Ectodermal cell (in vitro differentiated cells): ENCODE measurements at regions not wholly inside any gene's neighbourhood (a gene's known extent, or its start where the extent isn't known, plus 50 kb on each side); places are given as distances from the start of the nearest gene placed in this dataset.

Experiments used
- H3K27ac ChIP-seq: 2 replicates; pipeline ENCODE4 v1.7.0; 2013; ENCODE audit warnings: mild to moderate bottlenecking, low read depth, low read length; ENCODE audit not compliant: insufficient read depth, poor library complexity, severe bottlenecking
- H3K27me3 ChIP-seq: 2 replicates; pipeline ENCODE4 v1.7.0; 2013; ENCODE audit warnings: mild to moderate bottlenecking, low read length; ENCODE audit not compliant: insufficient read depth, control insufficient read depth, poor library complexity, severe bottlenecking
- H3K36me3 ChIP-seq: one replicate; pipeline ENCODE4 v1.7.0; 2013; ENCODE audit warnings: low read length; ENCODE audit not compliant: control insufficient read depth, insufficient read depth
- H3K4me1 ChIP-seq: one replicate; pipeline ENCODE4 v1.7.0; 2013; ENCODE audit warnings: low read length; ENCODE audit not compliant: control insufficient read depth, insufficient read depth
- H3K4me3 ChIP-seq: 2 replicates; pipeline ENCODE4 v1.7.0; 2013; ENCODE audit warnings: low read depth, low read length, control low read depth; ENCODE audit not compliant: insufficient read depth
- H3K9me3 ChIP-seq: 2 replicates; pipeline ENCODE4 v1.7.0; 2013; ENCODE audit warnings: mild to moderate bottlenecking, low read length, moderate library complexity; ENCODE audit not compliant: control insufficient read depth
- WGBS, 2 experiments: methylation state at CpG; one replicate each; pipeline ENCODE4 v1.1.7; 2013; ENCODE audit warnings: missing lambda C conversion rate in 2 of 2; 5-methylcytosine and 5-hydroxymethylcytosine counted together

DNA sequence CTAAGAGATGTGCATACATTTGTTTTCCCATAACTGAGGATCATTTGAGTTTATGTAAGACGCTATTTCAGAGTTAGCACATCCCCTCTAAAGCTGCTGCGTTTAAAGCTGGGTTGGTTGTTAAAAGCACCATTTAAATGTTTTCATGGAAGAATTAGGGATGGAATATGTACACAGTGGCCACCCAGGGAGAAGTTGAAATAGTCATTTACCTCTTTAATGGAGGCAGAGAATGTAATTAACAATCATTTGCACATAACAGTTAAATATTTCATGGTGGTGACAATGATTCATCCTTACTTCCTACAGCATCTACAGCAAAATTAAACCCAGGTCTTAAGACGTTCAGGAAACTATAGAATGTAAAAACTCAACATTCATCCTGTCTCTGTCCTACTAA is 100.3 kb downstream of the KIF4B start:
- no peaks in the 10 kb centered on the region for H3K36me3 ChIP-seq
- H3K27ac ChIP-seq, result no peak overlapping the region
- H3K4me1 ChIP-seq, result no peaks in the 10 kb centered on the region
- WGBS, 2 experiments, result 93 to 96% methylated on average over 3 of the region's 3 CpGs
- H3K9me3 ChIP-seq, result no peaks in the 10 kb centered on the region
- no peaks in the 10 kb centered on the region for H3K27me3 ChIP-seq
- no peak overlapping the region for H3K4me3 ChIP-seq

DNA sequence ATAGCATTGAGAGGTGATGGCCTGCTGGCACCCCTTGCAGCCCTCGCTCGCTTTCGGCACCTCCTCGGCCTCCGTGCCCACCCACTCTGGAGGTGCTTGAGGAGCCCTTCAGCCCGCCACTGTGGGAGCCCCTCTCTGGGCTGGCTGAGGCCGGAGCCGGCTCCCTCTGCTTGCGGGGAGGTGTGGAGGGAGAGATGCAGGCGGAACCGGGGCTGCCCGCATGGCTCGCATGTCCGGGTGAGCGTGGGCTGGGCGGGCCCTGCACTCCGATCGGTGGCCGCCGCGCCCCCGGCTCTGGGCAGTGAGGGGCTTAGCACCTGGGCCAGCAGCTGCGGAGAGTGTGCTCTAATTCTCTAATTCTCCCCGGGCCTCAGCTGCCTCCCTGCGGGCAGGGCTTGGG is 101.1 kb downstream of the KIF4B start:
- no peaks in the 10 kb centered on the region for H3K9me3 ChIP-seq
- WGBS, 2 experiments, result 88 to 89% methylated on average over 25 of the region's 25 CpGs
- no peaks in the 10 kb centered on the region for H3K4me1 ChIP-seq
- H3K36me3 ChIP-seq, result no peaks in the 10 kb centered on the region
- no peak overlapping the region for H3K27ac ChIP-seq
- H3K27me3 ChIP-seq, result no peaks in the 10 kb centered on the region
- H3K4me3 ChIP-seq, result no peak overlapping the region

DNA sequence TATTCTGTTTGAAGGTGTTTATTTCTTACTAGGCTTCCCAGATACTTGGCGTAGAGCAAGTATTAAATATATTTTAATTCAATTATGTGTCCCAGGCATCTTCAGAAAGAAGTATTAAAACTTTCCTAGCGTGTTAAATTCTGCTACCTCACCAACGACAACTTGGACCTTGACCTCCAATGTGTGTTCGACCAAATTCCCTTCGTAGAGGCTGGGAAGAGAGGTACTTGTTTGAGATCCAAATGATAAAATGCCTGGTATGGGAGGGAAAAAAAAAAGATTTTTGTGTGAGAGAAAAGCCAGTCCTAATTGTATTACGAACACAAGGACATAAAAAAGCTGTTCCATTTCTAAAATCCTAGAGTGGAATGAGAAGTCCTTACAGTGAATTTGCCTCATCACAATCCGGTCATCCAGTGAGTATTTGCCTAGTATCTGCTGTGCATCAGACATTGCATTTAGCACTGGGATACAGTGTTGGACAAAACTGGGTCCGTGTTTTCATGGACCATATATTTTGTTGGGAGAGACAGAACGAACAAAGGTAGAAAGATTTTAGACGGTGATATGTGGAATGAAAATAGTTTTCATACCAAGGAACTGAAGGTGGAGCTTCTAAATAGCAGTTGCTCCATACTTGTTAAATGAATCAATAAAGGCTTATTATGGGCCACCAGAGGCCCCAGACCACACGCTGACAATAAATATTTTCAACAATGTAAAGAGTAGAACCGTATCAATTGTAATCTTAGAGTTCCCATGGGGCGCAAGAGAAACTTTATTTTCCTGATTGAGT is 103.1 kb downstream of the KIF4B start:
- H3K4me1 ChIP-seq, result no peaks in the 10 kb centered on the region
- WGBS, 2 experiments, result 89% methylated on average over 12 of the region's 13 CpGs
- H3K4me3 ChIP-seq, result no peak overlapping the region
- H3K27ac ChIP-seq, result no peak overlapping the region
- no peaks in the 10 kb centered on the region for H3K27me3 ChIP-seq
- H3K9me3 ChIP-seq, result no peaks in the 10 kb centered on the region
- H3K36me3 ChIP-seq, result no peaks in the 10 kb centered on the region

DNA sequence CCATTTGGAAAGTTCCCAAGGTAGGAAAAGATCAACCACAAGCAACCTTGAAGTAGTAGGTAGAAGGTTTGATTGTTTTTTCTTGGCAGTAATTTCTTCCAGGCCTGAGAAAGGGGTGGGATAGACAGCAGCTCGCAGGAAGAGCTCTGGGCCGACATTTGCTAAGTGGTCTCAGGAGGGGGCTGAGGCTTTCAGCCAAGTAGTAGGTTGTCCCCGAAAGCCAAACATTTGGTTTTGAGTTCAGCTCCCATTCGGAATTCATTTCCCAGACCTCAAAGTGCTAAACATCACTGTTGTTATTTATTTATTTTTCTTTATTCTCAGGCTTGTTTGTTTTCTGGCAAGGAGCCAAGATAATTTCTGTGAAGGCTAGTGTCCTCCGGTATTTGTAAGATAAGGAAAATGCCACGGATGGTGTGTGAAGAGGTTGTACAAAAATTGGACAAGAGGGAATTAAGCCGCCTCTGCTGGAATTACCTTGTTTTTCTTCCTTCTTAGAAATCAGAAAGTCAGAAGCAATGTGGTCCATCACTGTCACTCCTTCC is 112.1 kb downstream of the KIF4B start:
- Histone ChIP-seq H3K9me3 (no peaks in the 10 kb centered on the region), H3K27ac (no peak overlapping the region), H3K36me3 (no peaks in the 10 kb centered on the region), H3K4me3 (no peak overlapping the region), H3K4me1 (no peaks in the 10 kb centered on the region), H3K27me3 (no peaks in the 10 kb centered on the region)
- 84 to 88% methylated on average over 6 of the region's 7 CpGs for WGBS, 2 experiments

DNA sequence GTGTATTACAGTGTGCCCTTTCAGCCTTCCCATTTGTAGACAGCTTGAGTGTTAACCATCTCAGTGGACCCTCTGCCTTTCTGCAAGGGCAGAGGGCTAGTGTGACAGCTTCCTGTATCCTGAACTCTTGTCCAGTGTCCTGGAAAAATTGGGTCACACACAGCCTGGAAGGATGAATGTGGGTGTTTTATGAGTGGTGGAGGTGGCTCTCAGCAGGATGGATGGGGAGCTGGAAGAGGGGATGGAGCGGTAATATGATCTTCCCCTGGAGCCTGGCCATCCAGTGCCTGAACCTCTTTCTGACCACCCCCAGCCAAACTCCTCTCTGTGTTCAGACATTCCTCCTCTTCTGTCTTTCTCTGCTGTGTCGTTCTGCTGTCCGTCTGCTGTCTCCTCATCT is 113.0 kb downstream of the KIF4B start:
- no peaks in the 10 kb centered on the region for H3K27me3 ChIP-seq
- H3K9me3 ChIP-seq, result no peaks in the 10 kb centered on the region
- H3K4me1 ChIP-seq, result no peaks in the 10 kb centered on the region
- no peak overlapping the region for H3K4me3 ChIP-seq
- no peaks in the 10 kb centered on the region for H3K36me3 ChIP-seq
- 81 to 90% methylated on average over 2 to 3 of the region's 3 CpGs for WGBS, 2 experiments
- no peak overlapping the region for H3K27ac ChIP-seq

DNA sequence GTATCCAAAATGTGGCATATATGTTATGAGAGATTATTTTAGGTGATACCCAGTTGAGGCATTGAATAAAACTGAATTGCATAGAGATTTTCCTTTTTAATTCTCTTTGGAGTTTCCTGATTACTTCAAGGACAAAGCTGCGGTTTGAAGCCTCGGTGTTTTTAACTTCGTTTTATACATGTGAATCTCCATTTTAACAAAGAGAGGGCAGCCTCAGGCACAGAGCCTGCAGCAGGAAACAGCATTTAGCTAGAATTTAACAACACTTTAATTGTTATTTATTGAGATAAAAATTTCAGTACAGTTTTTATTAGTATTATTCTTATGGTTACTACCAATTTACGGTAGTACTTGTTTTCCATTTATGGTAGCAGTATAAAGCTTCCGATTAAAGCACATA is 114.0 kb downstream of the KIF4B start:
- Histone ChIP-seq H3K36me3 (no peaks in the 10 kb centered on the region), H3K9me3 (no peaks in the 10 kb centered on the region), H3K4me3 (no peak overlapping the region), H3K27ac (no peak overlapping the region), H3K27me3 (no peaks in the 10 kb centered on the region), H3K4me1 (no peaks in the 10 kb centered on the region)
- 96% methylated on average over 3 of the region's 5 CpGs for WGBS, 2 experiments

DNA sequence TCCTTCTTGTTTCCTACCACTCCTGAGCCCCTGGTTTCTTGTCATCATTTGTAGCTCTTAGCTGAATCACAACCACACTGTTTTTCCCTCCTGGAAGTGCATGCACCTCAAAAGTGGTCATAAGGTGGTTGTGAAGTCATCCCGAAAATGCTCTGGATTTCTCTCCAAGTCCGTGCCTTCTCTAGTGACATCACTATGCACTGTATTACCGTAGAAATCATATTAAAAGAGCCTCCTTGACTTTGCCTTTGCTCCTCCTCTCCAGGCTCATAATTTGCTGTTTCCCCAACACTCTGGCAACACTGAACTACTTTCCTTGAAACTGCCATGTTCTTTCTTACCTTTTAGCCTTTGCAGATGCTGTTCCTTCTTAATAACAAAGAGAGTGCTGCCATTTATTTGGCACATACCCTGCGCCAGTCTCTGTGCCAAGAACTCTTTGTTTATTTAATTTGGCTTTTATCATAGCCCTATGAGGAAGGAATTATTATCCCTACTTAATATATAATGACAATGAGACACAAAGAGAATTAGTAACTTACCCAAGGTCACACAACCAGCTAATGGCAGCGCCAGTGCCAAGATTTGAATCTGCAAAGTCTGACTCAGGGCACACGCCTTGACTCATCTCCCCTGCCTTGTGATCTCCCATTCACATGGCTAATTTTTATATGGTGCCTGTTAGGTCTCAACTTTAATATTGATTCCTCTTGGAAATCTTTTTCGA is 115.4 kb downstream of the KIF4B start:
- Histone ChIP-seq H3K36me3 (no peaks in the 10 kb centered on the region), H3K27ac (no peak overlapping the region), H3K4me1 (no peaks in the 10 kb centered on the region), H3K9me3 (no peaks in the 10 kb centered on the region), H3K27me3 (no peaks in the 10 kb centered on the region), H3K4me3 (no peak overlapping the region)
- 94 to 96% methylated on average over 6 to 7 of the region's 7 CpGs for WGBS, 2 experiments

DNA sequence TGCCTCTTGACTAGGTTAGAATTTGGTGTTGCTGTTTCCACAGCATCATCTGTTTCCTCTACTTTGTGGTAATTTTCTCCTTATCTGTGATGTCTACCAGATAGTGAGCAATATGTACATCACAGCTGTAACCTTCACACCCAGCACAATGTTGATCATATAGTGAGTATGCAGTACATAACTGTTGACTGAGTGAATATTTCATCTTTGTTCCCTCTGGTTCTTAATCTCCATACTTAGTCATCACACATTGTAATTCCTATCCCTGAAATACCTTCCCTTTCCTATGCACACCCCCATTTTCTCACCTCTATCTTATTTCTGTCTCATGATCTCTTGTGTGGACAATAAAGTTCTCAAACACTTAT is 115.9 kb downstream of the KIF4B start:
- H3K4me1 ChIP-seq, result no peaks in the 10 kb centered on the region
- no peak overlapping the region for H3K4me3 ChIP-seq
- no peaks in the 10 kb centered on the region for H3K27me3 ChIP-seq
- H3K27ac ChIP-seq, result no peak overlapping the region
- H3K36me3 ChIP-seq, result no peaks in the 10 kb centered on the region
- H3K9me3 ChIP-seq, result no peaks in the 10 kb centered on the region

DNA sequence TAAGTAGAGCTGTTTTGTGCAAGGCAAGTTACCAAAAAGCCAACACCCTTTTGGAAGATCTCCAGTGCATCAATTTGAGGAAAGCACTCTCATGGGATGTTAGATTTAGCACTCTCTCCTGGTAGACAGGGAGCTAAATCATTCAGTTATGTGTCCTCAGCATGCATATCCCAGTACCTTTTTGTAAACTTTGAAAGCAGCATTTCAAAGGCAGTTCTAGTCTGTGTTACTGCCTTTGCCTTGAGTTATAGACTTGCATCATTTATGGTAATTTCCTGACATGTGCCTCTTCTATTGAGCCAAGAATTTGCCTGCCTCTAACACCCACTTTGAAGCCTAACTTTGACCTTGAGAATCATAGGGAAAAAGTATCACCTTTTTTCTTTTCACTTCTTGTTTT is 120.6 kb downstream of the KIF4B start:
- no peaks in the 10 kb centered on the region for H3K4me1 ChIP-seq
- no peak overlapping the region for H3K4me3 ChIP-seq
- H3K27me3 ChIP-seq, result no peaks in the 10 kb centered on the region
- no peak overlapping the region for H3K27ac ChIP-seq
- no peaks in the 10 kb centered on the region for H3K9me3 ChIP-seq
- H3K36me3 ChIP-seq, result no peaks in the 10 kb centered on the region

DNA sequence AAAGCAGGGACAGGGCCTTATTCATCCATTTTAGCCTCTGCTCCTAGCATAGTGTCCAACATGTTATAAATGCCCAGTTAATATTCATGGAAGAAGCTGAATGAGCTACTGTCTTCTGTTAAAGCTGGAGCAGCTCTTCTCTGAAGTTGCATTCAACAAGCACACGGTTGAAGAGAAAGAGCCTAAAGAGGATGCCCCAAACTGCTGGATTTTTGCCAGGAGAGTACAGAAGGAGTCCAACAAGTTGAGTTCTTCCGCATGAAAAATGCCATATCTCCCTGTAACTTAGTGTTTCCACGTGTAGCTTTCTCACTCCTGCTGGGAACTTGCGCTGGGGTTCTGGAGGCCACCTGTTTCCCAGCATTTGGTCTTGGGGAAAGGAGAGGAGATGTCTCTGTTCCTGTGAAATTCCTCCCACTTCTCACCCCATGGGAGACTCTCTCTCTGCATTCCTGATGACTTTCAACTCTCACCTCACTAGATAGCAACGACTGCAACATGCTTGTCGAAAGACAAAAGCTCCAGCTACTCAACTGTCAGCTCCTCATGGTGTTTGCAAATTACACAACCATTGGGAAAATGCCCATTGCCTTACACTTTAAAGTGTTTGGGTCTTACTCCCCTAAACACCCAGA is 122.8 kb downstream of the KIF4B start:
- no peaks in the 10 kb centered on the region for H3K27me3 ChIP-seq
- no peaks in the 10 kb centered on the region for H3K9me3 ChIP-seq
- no peaks in the 10 kb centered on the region for H3K4me1 ChIP-seq
- no peak overlapping the region for H3K27ac ChIP-seq
- 76 to 77% methylated on average over 6 of the region's 6 CpGs for WGBS, 2 experiments
- no peaks in the 10 kb centered on the region for H3K36me3 ChIP-seq
- no peak overlapping the region for H3K4me3 ChIP-seq
